Stimulated activated CD4-positive, alpha-beta T cell treated with anti-CD3 and anti-CD28 coated beads, TNF-alpha, amount 100 ng/mL, for 48 hours (primary cell): ENCODE measurements at regions not wholly inside any gene's neighbourhood (a gene's known extent, or its start where the extent isn't known, plus 50 kb on each side); places are given as distances from the start of the nearest gene placed in this dataset.

Experiments
- DNase-seq, 3 donors: peaks; one replicate each; pipeline ENCODE4 v3.0.0-alpha.2; 2020; ENCODE audit warnings: low read depth in 3 of 3

- DNase-seq = no peak
Observed at GRCh38 chr7:119102291-119102690, 877.8 kb downstream of the ANKRD7 start.

- no peak for DNase-seq
Observed at GRCh38 chr7:119105381-119105780, 880.9 kb downstream of the ANKRD7 start.

- no peak for DNase-seq
Observed at GRCh38 chr7:119123326-119123725, 898.8 kb downstream of the ANKRD7 start.

GRCh38 chr7:119127706-119128105, 903.2 kb downstream of the ANKRD7 start:
- DNase-seq = no peak

- no peak for DNase-seq
Observed at GRCh38 chr7:119132436-119132835, 907.9 kb downstream of the ANKRD7 start.

GRCh38 chr7:119167431-119167830, 942.9 kb downstream of the ANKRD7 start:
- no peak for DNase-seq

GRCh38 chr7:119172043-119172442, 947.5 kb downstream of the ANKRD7 start:
- no peak for DNase-seq

- peak in 1 of 3 donors; percentile 41 for DNase-seq
Observed at GRCh38 chr7:119175911-119176627, 951.6 kb downstream of the ANKRD7 start.

- no peak for DNase-seq
Observed at GRCh38 chr7:119177863-119178262, 953.4 kb downstream of the ANKRD7 start.

GRCh38 chr7:119184124-119184788, 959.8 kb downstream of the ANKRD7 start:
- no peak for DNase-seq

GRCh38 chr7:119196183-119196582, 971.7 kb downstream of the ANKRD7 start:
- DNase-seq = no peak

- no peak for DNase-seq
Observed at GRCh38 chr7:119197172-119197876, 972.8 kb downstream of the ANKRD7 start.

GRCh38 chr7:119197877-119198527, 973.5 kb downstream of the ANKRD7 start:
- no peak for DNase-seq

GRCh38 chr7:119219663-119220062, 995.2 kb downstream of the ANKRD7 start:
- DNase-seq = no peak

GRCh38 chr7:119223930-119224329, 999.4 kb downstream of the ANKRD7 start:
- DNase-seq = no peak

GRCh38 chr7:119228482-119228881, 1004.0 kb downstream of the ANKRD7 start:
- DNase-seq = no peak

- DNase-seq = no peak
Observed at GRCh38 chr7:119232091-119232490, 1007.6 kb downstream of the ANKRD7 start.

- DNase-seq = no peak
Observed at GRCh38 chr7:119233015-119233414, 1008.5 kb downstream of the ANKRD7 start.

- no peak for DNase-seq
Observed at GRCh38 chr7:119252962-119253361, 1020.0 kb upstream of the KCND2 start.

GRCh38 chr7:119254742-119255141, 1018.2 kb upstream of the KCND2 start:
- DNase-seq = no peak

GRCh38 chr7:119256001-119256400, 1017.0 kb upstream of the KCND2 start:
- no peak for DNase-seq

- DNase-seq = no peak
Observed at GRCh38 chr7:119256446-119257131, 1016.4 kb upstream of the KCND2 start.
